HEK293 (cell line): ENCODE measurements at regions not wholly inside any gene's neighbourhood (a gene's known extent, or its start where the extent isn't known, plus 50 kb on each side); places are given as distances from the start of the nearest gene placed in this dataset.

ENCODE experiments used
- CTCF ChIA-PET: fragments of 350-600 bp; formaldehyde crosslinking; extraction: SDS; loops from one replicate; lab custom pipeline; 2021; ENCODE audit warnings: antibody characterized with exemption; lab: Yijun Ruan, JAX
- POLR2A ChIA-PET: fragments of 300-600 bp; formaldehyde crosslinking; extraction: SDS; loops from one replicate; lab custom pipeline; 2020; ENCODE audit warnings: antibody characterized with exemption, inconsistent platforms; lab: Yijun Ruan, JAX
- H3K27ac ChIP-seq: fragments of 200-500 bp; sonication (Bioruptor generic); 2 replicates; pipeline ENCODE4 v1.5.1; 2014; ENCODE audit warnings: low read depth, low read length, control low read depth, inconsistent platforms; ENCODE audit errors: extremely low read depth
- H3K36me3 ChIP-seq, 2 experiments: fragments of 200-500 bp in 1 of 2; sonication (Bioruptor generic) in 1 of 2; 1 replicate in 1 of 2; 2 replicates in 1 of 2; pipeline ENCODE4 v1.5.1; 2014 to 2017; ENCODE audit warnings: inconsistent platforms in 2 of 2, low read length in 2 of 2; ENCODE audit not compliant: control insufficient read depth in 2 of 2, insufficient read depth in 1 of 2
- H3K4me1 ChIP-seq: fragments of 200-500 bp; sonication (Bioruptor generic); 2 replicates; pipeline ENCODE4 v1.5.1; 2014; ENCODE audit warnings: mild to moderate bottlenecking, low read length, inconsistent platforms; ENCODE audit not compliant: control insufficient read depth, insufficient read depth
- H3K4me3 ChIP-seq: 2 replicates; pipeline ENCODE4 v1.5.1; 2011; ENCODE audit warnings: low read depth, mild to moderate bottlenecking, control low read depth, low read length, moderate library complexity
- H3K9me3 ChIP-seq: fragments of 200-500 bp; sonication (Bioruptor generic); 2 replicates; pipeline ENCODE4 v1.5.1; 2014; ENCODE audit warnings: low read depth, low read length, inconsistent platforms; ENCODE audit not compliant: control insufficient read depth, insufficient read depth
- ELK4 ChIP-seq: IDR thresholded peaks from 2 replicates; pipeline ENCODE4 v1.6.1; 2011; ENCODE audit warnings: mild to moderate bottlenecking, low read depth, low read length, borderline replicate concordance
- KLF1 ChIP-seq: fragments of 450-650 bp; formaldehyde crosslinking; IDR thresholded peaks from 2 replicates; pipeline ENCODE4 v1.5.1; 2016; ENCODE audit warnings: missing biosample characterization, missing genetic modification characterization
- PBX3 ChIP-seq: sonication (generic); formaldehyde crosslinking; IDR thresholded peaks from 2 replicates; pipeline ENCODE4 v1.8.1; 2022; ENCODE audit warnings: mild to moderate bottlenecking, moderate library complexity, missing genetic modification reagents
- PRDM10 ChIP-seq: fragments of 450-650 bp; formaldehyde crosslinking; IDR thresholded peaks from 2 replicates; pipeline ENCODE4 v1.5.1; 2016; ENCODE audit warnings: missing biosample characterization, missing genetic modification characterization
- ZBTB1 ChIP-seq: fragments of 450-650 bp; formaldehyde crosslinking; IDR thresholded peaks from 2 replicates; pipeline ENCODE4 v1.5.1; 2016; ENCODE audit warnings: missing biosample characterization, missing genetic modification characterization
- ZBTB10 ChIP-seq: fragments of 450-650 bp; formaldehyde crosslinking; IDR thresholded peaks from 2 replicates; pipeline ENCODE4 v1.5.1; 2016; ENCODE audit warnings: missing biosample characterization, missing genetic modification characterization
- ZBTB17 ChIP-seq: fragments of 450-650 bp; formaldehyde crosslinking; IDR thresholded peaks from 2 replicates; pipeline ENCODE4 v1.5.1; 2016; ENCODE audit warnings: missing biosample characterization, missing genetic modification characterization
- ZNF221 ChIP-seq: fragments of 450-650 bp; formaldehyde crosslinking; IDR thresholded peaks from 2 replicates; pipeline ENCODE4 v1.5.1; 2017; ENCODE audit warnings: missing biosample characterization, missing genetic modification characterization, borderline replicate concordance
- ZNF292 ChIP-seq: fragments of 450-650 bp; formaldehyde crosslinking; IDR thresholded peaks from 2 replicates; pipeline ENCODE4 v1.5.1; 2016; ENCODE audit warnings: low read depth, missing biosample characterization, missing genetic modification characterization, borderline replicate concordance
- ZNF600 ChIP-seq: fragments of 450-650 bp; formaldehyde crosslinking; IDR thresholded peaks from 2 replicates; pipeline ENCODE4 v1.5.1; 2016; ENCODE audit warnings: missing biosample characterization, missing genetic modification characterization
- ZNF747 ChIP-seq: fragments of 450-650 bp; formaldehyde crosslinking; IDR thresholded peaks from 2 replicates; pipeline ENCODE4 v1.5.1; 2016; ENCODE audit warnings: missing biosample characterization, missing genetic modification characterization
- ZNF777 ChIP-seq: fragments of 450-650 bp; formaldehyde crosslinking; IDR thresholded peaks from 2 replicates; pipeline ENCODE4 v1.5.1; 2017; ENCODE audit warnings: missing biosample characterization, missing genetic modification characterization, borderline replicate concordance
- ZNF792 ChIP-seq: fragments of 450-650 bp; formaldehyde crosslinking; IDR thresholded peaks from 2 replicates; pipeline ENCODE4 v1.5.1; 2016; ENCODE audit warnings: missing biosample characterization, missing genetic modification characterization
- ZSCAN4 ChIP-seq: fragments of 450-650 bp; formaldehyde crosslinking; IDR thresholded peaks from 2 replicates; pipeline ENCODE4 v1.5.1; 2017; ENCODE audit warnings: missing biosample characterization, missing genetic modification characterization

GRCh38 chr3:34703053-34703452 is 904.6 kb downstream of the PDCD6IP start (continued):
- no peak for TF ChIP-seq ZBTB10 (tag by site-specific recombination)
- TF ChIP-seq ZNF292 (tag by site-specific recombination): no peak
- TF ChIP-seq ZNF221 (tag by site-specific recombination): no peak
- TF ChIP-seq PBX3 (CRISPR knock-in tag): no peak
- no peak for TF ChIP-seq ZSCAN4 (tag by site-specific recombination)
- TF ChIP-seq ZBTB17 (tag by site-specific recombination): no peak

- Histone ChIP-seq H3K27ac (no peak overlapping the region), H3K4me3 (no peak overlapping the region), H3K36me3 (no peaks in the 10 kb centered on the region), H3K9me3 (no peaks in the 10 kb centered on the region), H3K4me1 (no peaks in the 10 kb centered on the region)
- CTCF ChIA-PET: interaction anchor here (0.7 to 1.5 kb wide), 2 partner anchors 41 to 446 kb away, joined by 3 to 4 read pairs; no protein-coding TSS in a partner anchor
- POLR2A ChIA-PET: no interaction called here
- TF ChIP-seq ZNF600 (no peak), ZNF777 (tag by site-specific recombination) (no peak), ZBTB1 (no peak), ZNF747 (tag by site-specific recombination) (no peak), ZNF792 (tag by site-specific recombination) (no peak), KLF1 (tag by site-specific recombination) (no peak), ELK4 (no peak), PRDM10 (tag by site-specific recombination) (no peak)
Observed at GRCh38 chr3:34724916-34725499, 914.3 kb upstream of the ARPP21 start.
